ENCODE measurements at regions not wholly inside any gene's neighbourhood (a gene's known extent, or its start where the extent isn't known, plus 50 kb on each side); places are given as distances from the start of the nearest gene placed in this dataset.
"Not testable (repeated sequence)": the region's sequence is repeated elsewhere in the genome, so short reads cannot be mapped to it uniquely, and the experiment has no call there.

DNA sequence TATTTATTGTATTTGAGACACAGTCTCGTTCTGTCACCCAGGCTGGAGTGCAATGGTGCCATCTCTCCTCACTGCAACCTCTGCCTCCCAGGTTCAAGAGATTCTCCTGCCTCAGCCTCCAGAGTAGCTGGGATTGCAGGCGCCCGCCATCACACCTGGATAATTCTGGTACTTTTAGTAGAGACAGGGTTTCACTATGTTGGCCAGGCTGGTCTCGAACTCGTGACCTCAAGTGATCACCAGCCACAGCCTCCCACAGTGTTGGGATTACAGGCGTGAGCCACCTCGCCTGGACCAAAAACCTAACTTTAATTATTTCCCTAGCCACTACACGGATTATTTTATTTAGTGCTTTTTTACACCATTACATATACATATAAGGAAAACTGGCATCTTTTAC is 1674.0 kb downstream of the SPATA31A7 start:
- TF ChIP-seq, protein P1, sequence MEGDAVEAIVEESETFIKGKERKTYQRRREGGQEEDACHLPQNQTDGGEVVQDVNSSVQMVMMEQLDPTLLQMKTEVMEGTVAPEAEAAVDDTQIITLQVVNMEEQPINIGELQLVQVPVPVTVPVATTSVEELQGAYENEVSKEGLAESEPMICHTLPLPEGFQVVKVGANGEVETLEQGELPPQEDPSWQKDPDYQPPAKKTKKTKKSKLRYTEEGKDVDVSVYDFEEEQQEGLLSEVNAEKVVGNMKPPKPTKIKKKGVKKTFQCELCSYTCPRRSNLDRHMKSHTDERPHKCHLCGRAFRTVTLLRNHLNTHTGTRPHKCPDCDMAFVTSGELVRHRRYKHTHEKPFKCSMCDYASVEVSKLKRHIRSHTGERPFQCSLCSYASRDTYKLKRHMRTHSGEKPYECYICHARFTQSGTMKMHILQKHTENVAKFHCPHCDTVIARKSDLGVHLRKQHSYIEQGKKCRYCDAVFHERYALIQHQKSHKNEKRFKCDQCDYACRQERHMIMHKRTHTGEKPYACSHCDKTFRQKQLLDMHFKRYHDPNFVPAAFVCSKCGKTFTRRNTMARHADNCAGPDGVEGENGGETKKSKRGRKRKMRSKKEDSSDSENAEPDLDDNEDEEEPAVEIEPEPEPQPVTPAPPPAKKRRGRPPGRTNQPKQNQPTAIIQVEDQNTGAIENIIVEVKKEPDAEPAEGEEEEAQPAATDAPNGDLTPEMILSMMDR (conservative IDR thresholded peaks at IDR 0.05; ENCODE audit: low read depth, low read length) = not testable (repeated sequence)
- not testable (repeated sequence) for TF ChIP-seq RFX5, SMC3, POLR2A, FOS, CEBPB (IDR thresholded peaks at IDR 0.05; ENCODE audit: low read depth, low read length)
- TF ChIP-seq, protein P2, sequence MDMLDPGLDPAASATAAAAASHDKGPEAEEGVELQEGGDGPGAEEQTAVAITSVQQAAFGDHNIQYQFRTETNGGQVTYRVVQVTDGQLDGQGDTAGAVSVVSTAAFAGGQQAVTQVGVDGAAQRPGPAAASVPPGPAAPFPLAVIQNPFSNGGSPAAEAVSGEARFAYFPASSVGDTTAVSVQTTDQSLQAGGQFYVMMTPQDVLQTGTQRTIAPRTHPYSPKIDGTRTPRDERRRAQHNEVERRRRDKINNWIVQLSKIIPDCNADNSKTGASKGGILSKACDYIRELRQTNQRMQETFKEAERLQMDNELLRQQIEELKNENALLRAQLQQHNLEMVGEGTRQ (IDR thresholded peaks at IDR 0.05; ENCODE audit: low read depth, low read length) = not testable (repeated sequence)

All from IMR-90 (cell line).